ENCODE measurements at regions not wholly inside any gene's neighbourhood (a gene's known extent, or its start where the extent isn't known, plus 50 kb on each side); places are given as distances from the start of the nearest gene placed in this dataset.

- DNase-seq (ENCODE audit: low spot score), result no peak
- intact Hi-C loops (cut with DNase I), result no loop called here
Observed at GRCh38 chr17:56681561-56682266, 88.2 kb downstream of the NOG start.

- intact Hi-C loops (cut with DNase I), result no loop called here
- DNase-seq (ENCODE audit: low spot score), result no peak
Observed at GRCh38 chr17:56688151-56688550, 94.7 kb downstream of the NOG start.

GRCh38 chr17:56690441-56691291, 97.2 kb downstream of the NOG start:
- no peak for DNase-seq (ENCODE audit: low spot score)
- intact Hi-C loops (cut with DNase I), result no loop called here

GRCh38 chr17:56694825-56695224, 101.3 kb downstream of the NOG start:
- DNase-seq (ENCODE audit: low spot score), result no peak

GRCh38 chr17:56697190-56697589, 103.7 kb downstream of the NOG start:
- DNase-seq (ENCODE audit: low spot score), result no peak
- intact Hi-C loops (cut with DNase I), result no loop called here

More at GRCh38 chr17:56694825-56695224, 101.3 kb downstream of the NOG start:
- intact Hi-C loops (cut with DNase I), result no loop called here

- intact Hi-C loops (cut with DNase I), result no loop called here
- DNase-seq (ENCODE audit: low spot score), result peak; percentile 93
Observed at GRCh38 chr17:56699186-56699894, 105.8 kb downstream of the NOG start.

GRCh38 chr17:56700919-56701420, 107.5 kb downstream of the NOG start:
- no peak for DNase-seq (ENCODE audit: low spot score)
- intact Hi-C loops (cut with DNase I), result no loop called here

- intact Hi-C loops (cut with DNase I), result no loop called here
- DNase-seq (ENCODE audit: low spot score), result no peak
Observed at GRCh38 chr17:56707312-56708219, 114.1 kb downstream of the NOG start.

GRCh38 chr17:56708220-56708558, 114.7 kb downstream of the NOG start:
- intact Hi-C loops (cut with DNase I), result no loop called here
- no peak for DNase-seq (ENCODE audit: low spot score)

- DNase-seq (ENCODE audit: low spot score), result no peak
- intact Hi-C loops (cut with DNase I), result no loop called here
Observed at GRCh38 chr17:56708670-56709410, 115.3 kb downstream of the NOG start.

GRCh38 chr17:56710986-56711385, 117.5 kb downstream of the NOG start:
- no peak for DNase-seq (ENCODE audit: low spot score)
- intact Hi-C loops (cut with DNase I), result no loop called here

GRCh38 chr17:56715613-56716357, 117.9 kb downstream of the C17orf67 start:
- peak; percentile 92 for DNase-seq (ENCODE audit: low spot score)
- intact Hi-C loops (cut with DNase I), result loop anchor here in 1 of 2 donors (5.0 kb wide), 1 partner anchor 123 kb away; the partner anchor contains the start of gene NOG

- no peak for DNase-seq (ENCODE audit: low spot score)
- intact Hi-C loops (cut with DNase I), result loop anchor here in 1 of 2 donors (5.0 kb wide), 1 partner anchor 125 kb away; the partner anchor contains the start of gene NOG
Observed at GRCh38 chr17:56717471-56717870, 116.2 kb downstream of the C17orf67 start.

GRCh38 chr17:56718515-56718914, 115.2 kb downstream of the C17orf67 start:
- no peak for DNase-seq (ENCODE audit: low spot score)
- intact Hi-C loops (cut with DNase I), result loop anchor here in 1 of 2 donors (5.0 kb wide), 1 partner anchor 126 kb away; the partner anchor contains the start of gene NOG

GRCh38 chr17:56723421-56723820, 110.3 kb downstream of the C17orf67 start:
- no peak for DNase-seq (ENCODE audit: low spot score)
- intact Hi-C loops (cut with DNase I), result no loop called here

- intact Hi-C loops (cut with DNase I), result loop anchor here in 1 of 2 donors (5.0 kb wide), 1 partner anchor 982 kb away; no protein-coding TSS in a partner anchor
- DNase-seq (ENCODE audit: low spot score), result no peak
Observed at GRCh38 chr17:56724664-56725063, 109.1 kb downstream of the C17orf67 start.

- DNase-seq (ENCODE audit: low spot score), result no peak
- intact Hi-C loops (cut with DNase I), result loop anchor here in 1 of 2 donors (5.0 kb wide), 1 partner anchor 983 kb away; no protein-coding TSS in a partner anchor
Observed at GRCh38 chr17:56725144-56725543, 108.6 kb downstream of the C17orf67 start.
